ENCODE measurements at regions not wholly inside any gene's neighbourhood (a gene's known extent, or its start where the extent isn't known, plus 50 kb on each side); places are given as distances from the start of the nearest gene placed in this dataset.
"Not testable (repeated sequence)": the region's sequence is repeated elsewhere in the genome, so short reads cannot be mapped to it uniquely, and the experiment has no call there.

DNA sequence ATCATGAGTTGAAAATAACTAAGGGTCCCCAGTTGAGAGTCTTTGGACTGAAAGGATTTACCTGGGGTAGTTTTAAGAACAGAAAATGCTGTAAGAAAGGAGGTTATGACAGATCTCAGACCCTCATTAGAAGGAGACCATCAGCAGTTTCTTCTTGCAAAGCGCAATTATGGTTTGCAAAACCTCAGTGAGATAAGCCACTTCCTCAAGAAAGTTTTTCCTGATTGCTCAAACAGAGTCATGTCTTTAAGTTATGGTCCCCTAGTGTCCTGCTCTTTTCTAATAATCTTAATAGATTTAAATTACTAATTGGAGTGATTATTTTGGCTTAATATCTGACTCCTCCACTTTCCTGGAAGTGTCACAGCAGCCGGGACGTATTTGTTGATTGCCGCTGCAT, 293.2 kb upstream of the KLF4 start:
- no peak for DNase-seq (ENCODE audit: low spot score)
- TF ChIP-seq, protein P1, sequence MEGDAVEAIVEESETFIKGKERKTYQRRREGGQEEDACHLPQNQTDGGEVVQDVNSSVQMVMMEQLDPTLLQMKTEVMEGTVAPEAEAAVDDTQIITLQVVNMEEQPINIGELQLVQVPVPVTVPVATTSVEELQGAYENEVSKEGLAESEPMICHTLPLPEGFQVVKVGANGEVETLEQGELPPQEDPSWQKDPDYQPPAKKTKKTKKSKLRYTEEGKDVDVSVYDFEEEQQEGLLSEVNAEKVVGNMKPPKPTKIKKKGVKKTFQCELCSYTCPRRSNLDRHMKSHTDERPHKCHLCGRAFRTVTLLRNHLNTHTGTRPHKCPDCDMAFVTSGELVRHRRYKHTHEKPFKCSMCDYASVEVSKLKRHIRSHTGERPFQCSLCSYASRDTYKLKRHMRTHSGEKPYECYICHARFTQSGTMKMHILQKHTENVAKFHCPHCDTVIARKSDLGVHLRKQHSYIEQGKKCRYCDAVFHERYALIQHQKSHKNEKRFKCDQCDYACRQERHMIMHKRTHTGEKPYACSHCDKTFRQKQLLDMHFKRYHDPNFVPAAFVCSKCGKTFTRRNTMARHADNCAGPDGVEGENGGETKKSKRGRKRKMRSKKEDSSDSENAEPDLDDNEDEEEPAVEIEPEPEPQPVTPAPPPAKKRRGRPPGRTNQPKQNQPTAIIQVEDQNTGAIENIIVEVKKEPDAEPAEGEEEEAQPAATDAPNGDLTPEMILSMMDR (IDR thresholded peaks at IDR 0.05): no peak
- no peak overlapping the region for H3K27ac ChIP-seq
- no peak overlapping the region for H3K4me3 ChIP-seq

DNA sequence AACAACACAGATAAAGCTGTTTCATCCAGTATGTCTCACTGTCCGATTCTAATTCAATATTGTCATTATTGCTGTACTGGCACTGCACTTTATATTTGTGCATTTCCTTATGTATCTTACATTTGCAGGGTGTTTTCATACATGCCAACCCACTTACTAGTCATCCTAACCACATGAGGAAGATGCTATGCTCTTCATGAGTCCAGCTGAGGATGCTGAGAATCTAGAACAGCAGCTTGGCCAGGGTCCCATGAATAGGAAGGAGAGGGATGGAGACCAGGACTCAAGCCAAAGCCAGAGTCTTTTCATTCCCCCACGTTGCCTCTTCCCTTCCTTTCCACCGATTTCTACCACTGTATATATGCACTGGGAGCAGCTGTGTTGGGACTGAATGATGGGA, 292.8 kb upstream of the KLF4 start:
- DNase-seq (ENCODE audit: low spot score): no peak
- H3K27ac ChIP-seq: no peak overlapping the region
- TF ChIP-seq, protein P1 (IDR thresholded peaks at IDR 0.05): no peak
- no peak overlapping the region for H3K4me3 ChIP-seq

DNA sequence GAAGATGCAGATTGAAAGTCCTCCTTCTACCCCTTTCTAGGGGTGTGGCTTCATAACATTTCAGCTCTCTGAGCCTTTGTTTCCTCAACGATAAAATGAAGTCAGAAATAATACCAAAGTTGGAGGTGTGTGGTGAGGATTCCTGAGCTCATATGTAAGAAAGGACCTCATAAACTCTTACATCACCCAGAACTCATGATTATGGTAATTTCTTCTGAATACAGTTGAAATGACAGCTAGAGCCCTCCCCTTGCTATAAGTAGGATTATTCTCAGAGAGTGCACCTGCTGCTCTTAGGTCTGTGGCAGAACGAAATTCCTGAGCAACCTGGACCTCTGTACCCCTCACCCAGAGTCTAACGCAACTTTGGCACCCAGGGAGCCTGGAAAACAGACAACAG, 291.4 kb upstream of the KLF4 start:
- TF ChIP-seq, protein P1 (IDR thresholded peaks at IDR 0.05): no peak
- H3K27ac ChIP-seq: no peak overlapping the region
- no peak for DNase-seq (ENCODE audit: low spot score)
- H3K4me3 ChIP-seq: no peak overlapping the region

DNA sequence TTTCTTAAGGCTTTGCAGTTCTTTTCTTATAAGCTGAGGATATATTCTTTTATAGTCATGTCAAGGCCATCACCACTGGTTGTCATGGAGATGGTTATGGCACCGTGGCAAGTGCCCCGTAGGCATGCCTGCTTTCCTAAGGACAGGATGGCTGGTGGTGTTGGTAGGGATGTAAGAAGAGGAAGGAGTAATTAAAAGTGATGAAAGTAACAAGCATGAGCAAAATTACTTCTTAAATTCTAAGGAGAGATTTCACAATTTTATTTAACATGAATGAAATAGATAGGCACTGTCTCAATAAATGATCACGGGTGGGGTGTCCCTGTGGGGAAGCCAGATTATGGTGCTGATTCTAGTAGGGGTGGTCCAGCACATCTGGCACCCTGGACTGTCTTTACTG, 290.2 kb upstream of the KLF4 start:
- TF ChIP-seq, protein P1 (IDR thresholded peaks at IDR 0.05): no peak
- no peak overlapping the region for H3K27ac ChIP-seq
- DNase-seq (ENCODE audit: low spot score): no peak
- no peak overlapping the region for H3K4me3 ChIP-seq

DNA sequence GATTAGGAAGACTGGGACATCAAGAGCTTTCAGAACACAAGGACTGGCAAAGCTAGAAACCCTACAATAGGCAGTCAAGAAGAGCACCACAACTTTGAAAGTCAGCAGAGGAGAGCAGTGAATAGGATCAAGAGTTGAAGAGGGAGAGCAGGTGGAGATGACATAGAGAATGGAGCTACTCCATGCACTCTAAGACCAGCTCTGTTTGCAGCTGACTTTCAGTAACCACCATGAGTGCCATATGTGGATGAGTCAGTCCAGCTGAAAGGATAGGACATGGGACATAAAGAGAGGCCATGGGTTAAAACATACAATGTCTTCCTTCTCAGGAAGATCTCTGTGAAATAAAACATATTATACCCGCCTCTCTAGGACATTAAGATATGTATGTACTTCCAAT, 289.1 kb upstream of the KLF4 start:
- H3K27ac ChIP-seq: no peak overlapping the region
- TF ChIP-seq, protein P1 (IDR thresholded peaks at IDR 0.05): no peak

DNA sequence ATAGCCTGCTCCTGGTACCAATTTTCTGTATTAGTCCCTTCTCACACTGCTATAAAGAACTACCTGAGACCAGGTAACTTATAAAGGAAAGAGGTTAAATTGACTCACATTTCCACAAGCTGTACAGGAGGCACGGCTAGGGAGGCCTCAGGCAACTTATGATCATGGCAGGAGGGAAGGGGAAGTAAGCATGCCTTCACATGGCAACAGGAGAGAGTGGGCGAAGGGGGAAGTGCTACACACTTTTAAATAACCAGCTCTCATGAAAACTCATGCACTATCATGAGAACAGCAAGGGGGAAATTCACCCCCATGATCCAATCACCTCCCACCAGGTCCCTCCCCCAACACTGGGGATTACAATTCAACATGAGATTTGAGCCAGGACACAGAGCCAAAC, 284.5 kb upstream of the KLF4 start:
- not testable (repeated sequence) for DNase-seq (ENCODE audit: low spot score); H3K4me3 ChIP-seq
- H3K27ac ChIP-seq: peak overlapping the region in 1 of 2 donors; percentile 5

More for the DNA sequence above, 289.1 kb upstream of the KLF4 start:
- no peak for DNase-seq (ENCODE audit: low spot score)
- H3K4me3 ChIP-seq: no peak overlapping the region

DNA sequence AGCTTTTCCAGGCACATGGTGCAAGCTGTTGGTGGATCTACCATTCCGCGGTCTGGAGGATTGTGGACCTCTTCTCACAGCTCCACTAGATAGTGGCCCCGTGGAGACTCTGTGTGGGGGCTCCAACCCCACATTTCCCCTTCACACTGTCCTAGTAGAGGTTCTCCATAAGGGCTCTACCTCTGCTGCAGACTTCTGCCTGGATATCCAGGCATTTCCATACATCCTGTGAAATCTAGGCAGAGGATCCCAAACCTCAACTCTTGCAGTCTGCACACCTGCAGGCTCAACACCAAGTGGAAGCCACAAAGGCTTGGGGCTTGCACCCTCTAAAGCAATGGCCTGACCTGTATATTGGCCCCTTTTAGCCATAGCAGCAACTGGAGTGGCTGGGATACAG, 283.4 kb upstream of the KLF4 start:
- no peak overlapping the region for H3K4me3 ChIP-seq
- no peak for DNase-seq (ENCODE audit: low spot score)
- H3K27ac ChIP-seq: no peak overlapping the region
- TF ChIP-seq, protein P1 (IDR thresholded peaks at IDR 0.05): no peak

DNA sequence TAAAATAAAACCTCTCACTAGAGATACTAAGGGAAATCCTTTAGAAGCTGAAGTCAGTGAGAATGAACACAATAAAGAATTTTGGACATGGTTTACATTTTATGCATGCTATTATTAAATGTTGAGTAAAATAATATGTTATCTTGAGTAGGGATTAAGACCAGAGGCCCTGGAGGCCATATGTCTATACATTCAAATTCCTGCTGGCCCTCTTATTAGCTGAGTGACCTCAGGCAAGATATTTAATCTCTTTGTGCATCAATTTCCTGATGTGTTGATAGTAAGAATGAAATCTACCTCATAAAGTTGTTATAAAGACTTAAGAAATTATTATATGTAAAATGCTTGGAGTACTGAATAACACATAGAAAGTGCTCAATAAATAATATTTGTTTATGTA, 281.1 kb upstream of the KLF4 start:
- DNase-seq (ENCODE audit: low spot score): no peak
- TF ChIP-seq, protein P1 (IDR thresholded peaks at IDR 0.05): no peak
- no peak overlapping the region for H3K4me3 ChIP-seq
- no peak overlapping the region for H3K27ac ChIP-seq
